Natural killer cell (primary cell): ENCODE measurements at regions not wholly inside any gene's neighbourhood (a gene's known extent, or its start where the extent isn't known, plus 50 kb on each side); places are given as distances from the start of the nearest gene placed in this dataset.

Source experiments
- ATAC-seq, 3 donors: fragments of 150-1000 bp in 2 of 3; fragments of 200-7000 bp in 1 of 3; cut with Tn5 transposase; 1 replicate in 1 of 3; 2 replicates in 2 of 3; pipeline ENCODE4 v1.10.0; 2021; ENCODE audit warnings: mild to moderate bottlenecking in 2 of 3, moderate library complexity in 2 of 3
- DNase-seq, 2 donors: peaks; one replicate each; pipeline versions ENCODE4 v3.0.0 to v3.0.0-alpha.2; 2013 to 2021; ENCODE audit warnings: mixed read lengths in 1 of 2
- H3K27ac ChIP-seq: one replicate; pipeline ENCODE4 v1.5.1; 2013; ENCODE audit warnings: mild to moderate bottlenecking, low read length
- H3K27me3 ChIP-seq: one replicate; pipeline ENCODE4 v1.6.1; 2013; ENCODE audit warnings: low read length; ENCODE audit not compliant: control insufficient read depth, insufficient read depth
- H3K36me3 ChIP-seq: one replicate; pipeline ENCODE4 v1.6.1; 2013; ENCODE audit warnings: low read length; ENCODE audit not compliant: control insufficient read depth, insufficient read depth
- H3K4me1 ChIP-seq: one replicate; pipeline ENCODE4 v1.6.1; 2013; ENCODE audit warnings: low read length; ENCODE audit not compliant: control insufficient read depth, insufficient read depth
- H3K4me3 ChIP-seq: one replicate; pipeline ENCODE4 v1.5.1; 2013; ENCODE audit warnings: low read length
- H3K9me3 ChIP-seq: one replicate; pipeline ENCODE4 v1.6.1; 2013; ENCODE audit warnings: low read length; ENCODE audit not compliant: control insufficient read depth, insufficient read depth
- H3K27ac Mint-ChIP-seq, 2 donors: one replicate each; pipeline ENCODE4 v1.8.0; 2022; ENCODE audit warnings: mild to moderate bottlenecking in 2 of 2, mixed read lengths in 2 of 2, moderate library complexity in 1 of 2
- H3K27me3 Mint-ChIP-seq, 2 donors: one replicate each; pipeline ENCODE4 v1.8.0; 2022; ENCODE audit warnings: low read depth in 2 of 2, mixed read lengths in 2 of 2
- H3K36me3 Mint-ChIP-seq: one replicate; pipeline ENCODE4 v1.8.0; 2022; ENCODE audit warnings: mixed read lengths
- H3K4me1 Mint-ChIP-seq, 2 donors: one replicate each; pipeline ENCODE4 v1.8.0; 2022; ENCODE audit warnings: mixed read lengths in 2 of 2
- H3K4me3 Mint-ChIP-seq: one replicate; pipeline ENCODE4 v1.8.0; 2022; ENCODE audit warnings: mild to moderate bottlenecking, moderate library complexity, mixed read lengths
- H3K9me3 Mint-ChIP-seq, 2 donors: one replicate each; pipeline ENCODE4 v1.8.0; 2022; ENCODE audit warnings: mixed read lengths in 2 of 2
- CTCF ChIP-seq: fragments of 200-600 bp; IDR thresholded peaks from one replicate; pipeline ENCODE4 v1.8.0; 2022; ENCODE audit warnings: antibody characterized with exemption
- WGBS: methylation state at CpG from one replicate; pipeline ENCODE4 v1.1.7; 2013; ENCODE audit warnings: missing lambda C conversion rate; ENCODE audit not compliant: insufficient coverage; 5-methylcytosine and 5-hydroxymethylcytosine counted together
- intact Hi-C: fragments of 100-400 bp; cut with micrococcal nuclease; formaldehyde crosslinking; loops from one replicate; pipeline ENCODE4 v1.14.2; 2022

- Mint-ChIP-seq H3K27me3 (no peaks in the 10 kb centered on the region), H3K4me1 (no peaks in the 10 kb centered on the region), H3K9me3 (no peaks in the 10 kb centered on the region), H3K36me3 (no peaks in the 10 kb centered on the region), H3K27ac (no peak overlapping the region), H3K4me3 (no peak overlapping the region)
- TF ChIP-seq CTCF: no peak
- Histone ChIP-seq H3K27ac (no peak overlapping the region), H3K4me3 (no peak overlapping the region), H3K9me3 (peaks cover 77% of the 10 kb centered on the region), H3K36me3 (no peaks in the 10 kb centered on the region), H3K27me3 (no peaks in the 10 kb centered on the region), H3K4me1 (no peaks in the 10 kb centered on the region)
- no peak for DNase-seq
- no peak for ATAC-seq
- 83% methylated on average over 7 of the region's 7 CpGs for WGBS
- intact Hi-C loops: no loop called here
Measured at GRCh38 chr15:25188051-25188450, 233.3 kb downstream of the SNRPN start.

- no peak for TF ChIP-seq CTCF
Measured at GRCh38 chr15:25188551-25189101, 233.8 kb downstream of the SNRPN start.

GRCh38 chr15:25189551-25189950 lies 234.8 kb downstream of the SNRPN start:
- Histone ChIP-seq H3K4me3 (no peak overlapping the region), H3K36me3 (no peaks in the 10 kb centered on the region), H3K27me3 (no peaks in the 10 kb centered on the region), H3K9me3 (peaks cover 75% of the 10 kb centered on the region), H3K27ac (no peak overlapping the region), H3K4me1 (no peaks in the 10 kb centered on the region)
- intact Hi-C loops: no loop called here
- 95% methylated on average over 11 of the region's 11 CpGs for WGBS
- Mint-ChIP-seq H3K27me3 (no peaks in the 10 kb centered on the region), H3K27ac (no peak overlapping the region), H3K4me3 (no peak overlapping the region), H3K4me1 (no peaks in the 10 kb centered on the region), H3K36me3 (no peaks in the 10 kb centered on the region), H3K9me3 (no peaks in the 10 kb centered on the region)
- no peak for DNase-seq
- no peak for ATAC-seq
- TF ChIP-seq CTCF: no peak

More at GRCh38 chr15:25188551-25189101, 233.8 kb downstream of the SNRPN start:
- H3K4me1 Mint-ChIP-seq: no peaks in the 10 kb centered on the region
- H3K4me3 Mint-ChIP-seq: no peak overlapping the region
- Histone ChIP-seq H3K4me3 (no peak overlapping the region), H3K27me3 (no peaks in the 10 kb centered on the region), H3K36me3 (no peaks in the 10 kb centered on the region), H3K9me3 (peaks cover 73% of the 10 kb centered on the region), H3K27ac (no peak overlapping the region), H3K4me1 (no peaks in the 10 kb centered on the region)
- H3K27ac Mint-ChIP-seq: no peak overlapping the region
- intact Hi-C loops: no loop called here
- H3K27me3 Mint-ChIP-seq: no peaks in the 10 kb centered on the region
- no peaks in the 10 kb centered on the region for H3K9me3 Mint-ChIP-seq
- H3K36me3 Mint-ChIP-seq: no peaks in the 10 kb centered on the region
- 75% methylated on average over 7 of the region's 7 CpGs for WGBS
- no peak for DNase-seq
- ATAC-seq: no peak

- TF ChIP-seq CTCF: no peak
- ATAC-seq: no peak
- Histone ChIP-seq H3K9me3 (peaks cover 74% of the 10 kb centered on the region), H3K36me3 (no peaks in the 10 kb centered on the region), H3K4me3 (no peak overlapping the region), H3K4me1 (no peaks in the 10 kb centered on the region), H3K27me3 (no peaks in the 10 kb centered on the region), H3K27ac (no peak overlapping the region)
- H3K9me3 Mint-ChIP-seq: peaks cover 0 to 2% of the 10 kb centered on the region in 2 donors
- H3K36me3 Mint-ChIP-seq: no peaks in the 10 kb centered on the region
- no peak overlapping the region for H3K4me3 Mint-ChIP-seq
- H3K4me1 Mint-ChIP-seq: no peaks in the 10 kb centered on the region
- intact Hi-C loops: no loop called here
- no peak overlapping the region for H3K27ac Mint-ChIP-seq
- 92% methylated on average over 11 of the region's 11 CpGs for WGBS
- no peaks in the 10 kb centered on the region for H3K27me3 Mint-ChIP-seq
- no peak for DNase-seq
Measured at GRCh38 chr15:25192651-25193050, 237.9 kb downstream of the SNRPN start.
